Activated CD8-positive, alpha-beta memory T cell treated with anti-CD3 and anti-CD28 coated beads, Interleukin-2, amount 50 U/mL, for 48 hours (primary cell): ENCODE measurements at regions not wholly inside any gene's neighbourhood (a gene's known extent, or its start where the extent isn't known, plus 50 kb on each side); places are given as distances from the start of the nearest gene placed in this dataset.

Experiments used
- DNase-seq: peaks from one replicate; pipeline ENCODE4 v3.0.0-alpha.2; 2020

DNA sequence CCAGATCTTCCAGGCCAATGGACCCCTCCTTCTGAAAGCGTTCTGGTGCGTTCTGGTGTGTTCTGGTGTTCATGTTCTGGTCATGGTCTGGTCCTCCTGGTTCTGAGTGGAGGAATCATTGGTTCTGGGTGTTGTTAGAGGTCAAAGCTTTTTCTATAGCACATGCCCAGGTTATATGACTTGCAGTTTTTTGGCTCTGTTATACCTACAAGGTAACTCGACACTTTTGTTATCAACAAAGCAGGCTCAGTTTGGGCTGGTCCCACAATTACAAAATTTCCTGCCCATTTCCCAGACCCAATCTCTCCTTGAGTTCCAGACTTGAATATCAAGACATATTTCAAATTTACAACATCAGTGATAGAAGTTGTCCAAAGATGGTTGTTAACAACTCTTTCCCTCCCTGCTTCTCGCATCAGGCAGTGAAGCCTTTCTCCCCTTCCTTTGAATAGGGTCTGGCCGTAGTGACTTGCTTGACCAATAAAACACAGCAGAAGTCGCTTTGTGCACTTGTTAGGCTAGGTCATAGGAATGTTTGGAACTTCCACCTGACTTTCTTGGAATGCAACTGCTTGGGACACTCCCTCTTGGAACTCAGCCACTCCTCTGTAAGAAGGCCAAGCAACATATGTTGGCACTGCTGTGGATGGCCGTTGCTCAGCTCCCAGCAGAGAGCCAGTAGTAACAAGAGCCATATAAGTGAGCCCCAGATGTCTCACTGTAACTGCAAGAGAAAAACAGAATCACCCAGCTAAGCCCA lies 83.1 kb upstream of the STEAP1B start:
- DNase-seq, result no peak

DNA sequence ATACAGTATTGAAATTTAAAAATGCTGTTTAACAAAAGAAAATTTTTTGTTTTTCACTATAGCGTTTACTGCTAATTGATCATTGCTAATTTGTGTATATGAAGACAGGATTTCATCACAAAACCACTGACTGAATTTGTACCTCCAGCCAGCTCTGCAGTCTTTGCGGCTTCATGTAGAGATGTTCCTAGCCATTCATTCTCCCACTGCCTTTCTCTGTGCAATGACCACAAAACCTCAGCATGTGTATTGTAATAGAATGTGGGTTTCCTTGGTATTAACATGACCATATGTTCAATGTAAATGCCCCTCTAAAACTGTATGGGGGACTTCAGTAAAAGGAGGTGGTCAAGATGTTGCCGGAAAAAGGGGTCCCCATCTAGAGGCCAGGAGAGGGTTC lies 81.1 kb upstream of the STEAP1B start:
- no peak for DNase-seq

DNA sequence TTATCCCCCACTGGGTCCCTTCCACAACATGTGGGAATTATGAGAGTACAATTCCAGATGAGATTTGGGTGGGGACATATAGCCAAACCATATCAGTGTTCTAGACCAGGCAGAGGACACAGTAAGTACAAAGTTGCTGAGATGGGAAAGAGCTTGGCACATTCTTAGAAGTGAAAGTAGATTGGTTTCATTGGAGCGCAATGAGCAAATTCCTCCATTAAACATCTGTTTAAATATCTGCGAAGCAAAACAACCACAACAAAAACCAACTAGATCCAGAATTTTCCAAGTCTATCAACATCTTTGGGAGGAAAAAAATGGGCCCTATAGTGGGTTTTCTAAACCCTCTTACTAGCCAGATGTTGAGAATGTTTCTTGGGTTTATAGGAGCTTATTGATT lies 80.0 kb upstream of the STEAP1B start:
- DNase-seq, result no peak

DNA sequence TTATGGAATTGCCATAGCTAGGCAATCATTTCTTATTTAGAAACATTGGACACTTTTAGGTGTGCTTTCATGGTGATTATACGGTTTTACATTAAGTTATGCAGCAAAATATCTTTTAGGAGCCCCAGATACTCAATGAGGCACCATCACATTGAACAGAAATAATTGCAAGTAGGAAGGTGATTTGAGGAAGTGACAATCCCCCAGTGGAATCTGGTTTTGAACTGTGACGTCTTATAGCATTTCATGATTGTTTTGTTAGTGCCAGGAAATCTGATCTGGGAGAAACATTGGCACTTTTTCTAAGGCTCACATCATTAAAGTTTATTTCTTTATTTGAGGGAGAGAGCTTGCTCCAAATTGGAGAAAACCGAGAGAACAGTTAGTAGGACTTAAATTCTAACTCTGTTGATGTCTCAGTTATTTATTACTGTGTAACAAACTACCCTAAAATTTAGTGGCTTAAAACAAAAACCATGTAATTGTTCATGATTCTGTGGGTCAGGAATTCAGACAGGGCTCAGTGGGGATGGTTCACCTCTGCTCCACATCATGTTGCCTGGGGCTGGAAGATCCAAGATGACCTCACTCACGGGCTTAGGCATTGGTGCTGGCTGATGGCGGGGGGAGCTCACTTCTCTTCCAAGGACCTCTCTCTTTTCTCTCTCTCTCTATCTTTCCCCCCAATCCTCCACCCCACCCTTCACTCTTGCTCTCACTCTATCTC lies 78.2 kb upstream of the STEAP1B start:
- no peak for DNase-seq

DNA sequence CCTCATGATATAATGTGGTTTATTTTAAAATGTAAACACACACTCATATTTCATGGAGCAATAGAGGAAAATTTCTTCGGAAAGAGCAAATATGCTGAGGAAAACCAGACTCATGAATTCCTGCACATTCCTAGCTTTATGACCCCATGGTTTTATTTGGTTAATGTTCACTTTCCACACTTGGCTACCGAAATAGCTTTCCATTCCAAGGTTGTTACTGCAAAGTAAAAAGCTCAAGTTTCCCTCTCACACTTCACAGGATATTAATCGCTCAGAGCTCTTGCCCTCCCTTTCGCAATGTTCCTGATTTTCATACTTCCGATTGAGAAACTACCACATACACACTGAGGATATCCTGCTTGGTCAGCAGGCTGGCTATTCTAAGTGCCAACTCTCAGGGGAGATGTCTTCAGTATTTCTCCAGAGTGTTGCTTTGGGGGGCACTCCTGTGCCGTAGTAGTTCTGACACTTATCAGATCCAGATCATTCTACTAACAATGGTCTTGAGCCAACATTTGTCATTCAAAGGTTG lies 77.5 kb upstream of the STEAP1B start:
- no peak for DNase-seq

DNA sequence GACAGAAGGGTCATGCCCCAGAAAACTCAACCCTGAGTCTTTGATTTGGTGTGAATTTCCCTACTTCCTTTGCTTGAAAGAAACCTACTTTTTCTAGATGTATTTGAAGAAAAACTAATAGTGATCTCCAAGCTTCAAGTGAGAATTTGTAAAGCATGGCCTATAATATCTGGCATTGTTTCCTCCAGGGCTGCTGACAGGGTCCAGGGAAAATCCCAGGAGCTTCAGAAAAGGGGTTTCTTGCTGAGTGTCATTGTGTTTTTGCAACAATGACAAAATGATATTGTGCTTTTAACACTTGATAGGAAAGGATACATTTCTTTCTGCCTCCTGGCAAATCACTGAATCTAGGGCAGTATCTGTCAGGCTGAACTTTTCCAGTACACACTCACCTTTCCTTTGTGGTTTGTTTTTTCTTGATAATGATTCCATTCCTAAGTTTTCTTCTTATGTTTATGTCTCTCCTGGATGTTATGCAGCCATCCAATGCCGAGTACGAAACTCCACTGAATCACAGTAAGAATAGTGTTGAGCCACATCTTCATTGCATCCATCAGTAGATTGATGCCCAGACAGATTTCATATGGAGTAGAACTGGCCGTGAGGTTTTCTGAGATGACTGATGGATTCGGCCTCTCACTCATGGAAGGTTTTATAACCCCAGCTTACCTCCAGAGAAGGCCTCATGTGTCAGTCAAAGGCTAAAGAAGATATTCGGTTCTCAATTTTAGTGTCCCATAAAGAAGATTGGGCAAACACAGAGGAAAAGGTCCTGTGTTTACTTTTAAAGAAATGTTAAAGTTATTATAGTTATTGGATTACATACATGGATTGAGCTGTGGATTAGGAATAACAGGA lies 76.9 kb upstream of the STEAP1B start:
- DNase-seq, result no peak

DNA sequence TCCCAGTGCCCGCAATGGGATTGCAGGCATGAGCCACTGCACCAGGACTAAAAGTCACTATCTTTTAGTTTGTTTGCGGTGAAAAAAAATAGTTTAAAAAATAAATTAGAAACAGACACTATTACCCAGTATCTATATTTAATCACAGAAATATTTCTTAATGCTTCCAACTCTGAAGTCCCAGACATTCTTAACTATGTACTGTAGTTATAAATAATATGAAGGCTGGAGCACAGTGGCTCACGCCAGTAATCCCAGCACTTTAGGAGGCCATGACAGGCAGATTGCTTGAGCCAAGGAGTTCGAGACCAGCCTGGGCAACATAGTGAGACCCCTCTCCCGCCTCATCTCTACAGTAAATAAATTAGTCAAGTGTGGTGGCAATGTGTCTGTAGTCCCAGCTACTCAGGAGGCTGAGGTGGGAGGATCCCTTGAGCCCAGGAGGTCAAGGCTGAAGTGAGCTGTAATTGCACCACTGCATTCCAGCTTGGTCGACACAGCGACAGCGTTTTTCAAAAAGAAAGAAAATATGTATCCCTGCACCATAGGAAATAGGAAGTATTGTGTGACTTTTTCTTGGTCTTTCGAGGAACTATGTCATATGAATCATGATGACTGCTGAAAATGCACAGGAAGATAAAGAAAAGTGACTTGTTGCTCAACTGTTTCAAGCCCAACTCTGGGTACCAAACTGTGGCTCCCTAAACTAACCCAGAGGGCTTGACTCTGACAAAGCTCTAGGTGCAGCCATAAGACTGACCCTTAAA lies 74.9 kb upstream of the STEAP1B start:
- no peak for DNase-seq

DNA sequence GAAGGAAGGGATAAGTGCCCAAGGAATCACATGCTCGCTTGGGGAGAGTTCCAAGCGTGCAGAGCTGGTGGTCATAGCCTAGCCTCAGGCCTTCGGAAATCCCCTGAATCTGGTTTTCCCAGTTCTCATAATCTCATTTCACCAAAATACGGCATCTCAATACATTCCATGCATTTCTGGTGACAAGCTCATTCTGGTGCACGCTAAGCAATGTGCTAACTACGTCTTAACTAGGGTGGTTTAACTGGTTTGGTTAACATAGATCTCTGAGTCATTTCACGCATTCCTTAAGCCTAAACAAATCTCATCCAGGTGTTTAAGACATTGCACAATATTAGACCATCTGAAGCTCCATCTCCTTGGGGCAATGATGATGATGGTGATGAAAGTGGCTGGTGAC lies 72.9 kb upstream of the STEAP1B start:
- no peak for DNase-seq

DNA sequence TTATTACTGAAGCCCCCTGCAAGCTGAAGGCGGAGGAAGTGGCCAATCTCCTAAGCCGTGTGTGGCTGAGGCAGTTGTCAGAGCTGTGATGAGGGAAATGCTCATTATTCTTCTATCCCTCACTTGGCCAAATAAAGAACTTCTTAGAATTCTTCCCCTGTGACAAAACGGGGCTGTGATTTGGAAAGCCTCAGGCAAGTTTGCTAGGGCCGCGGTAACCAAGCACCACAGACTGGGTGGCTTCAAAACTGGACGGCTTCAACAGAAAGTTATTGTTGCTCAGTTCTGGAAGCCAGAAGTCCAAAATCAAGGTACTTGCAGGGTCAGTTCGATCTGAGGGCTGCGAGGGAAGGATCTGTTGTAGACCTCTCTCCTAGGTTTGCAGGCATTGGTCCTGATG lies 72.3 kb upstream of the STEAP1B start:
- no peak for DNase-seq

DNA sequence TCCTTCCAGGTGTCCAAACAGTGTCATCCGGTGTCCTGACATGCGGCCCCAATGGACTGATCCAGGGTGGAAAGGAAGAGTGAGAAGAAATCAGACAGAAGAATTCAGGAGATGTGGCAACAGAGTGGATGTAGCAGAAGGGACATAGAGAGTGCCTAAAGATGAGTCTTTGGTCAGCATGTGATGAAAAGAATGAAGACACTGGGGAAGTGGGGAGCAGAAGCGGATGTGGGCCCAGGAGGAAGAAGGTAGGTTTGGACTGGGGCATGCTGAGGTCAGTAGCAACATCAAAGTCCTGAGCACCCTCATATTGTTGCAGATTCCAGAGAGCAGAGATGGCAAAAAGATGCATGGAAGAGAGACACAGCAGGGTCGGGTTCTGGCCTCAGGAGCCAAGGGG lies 71.8 kb upstream of the STEAP1B start:
- DNase-seq, result no peak

DNA sequence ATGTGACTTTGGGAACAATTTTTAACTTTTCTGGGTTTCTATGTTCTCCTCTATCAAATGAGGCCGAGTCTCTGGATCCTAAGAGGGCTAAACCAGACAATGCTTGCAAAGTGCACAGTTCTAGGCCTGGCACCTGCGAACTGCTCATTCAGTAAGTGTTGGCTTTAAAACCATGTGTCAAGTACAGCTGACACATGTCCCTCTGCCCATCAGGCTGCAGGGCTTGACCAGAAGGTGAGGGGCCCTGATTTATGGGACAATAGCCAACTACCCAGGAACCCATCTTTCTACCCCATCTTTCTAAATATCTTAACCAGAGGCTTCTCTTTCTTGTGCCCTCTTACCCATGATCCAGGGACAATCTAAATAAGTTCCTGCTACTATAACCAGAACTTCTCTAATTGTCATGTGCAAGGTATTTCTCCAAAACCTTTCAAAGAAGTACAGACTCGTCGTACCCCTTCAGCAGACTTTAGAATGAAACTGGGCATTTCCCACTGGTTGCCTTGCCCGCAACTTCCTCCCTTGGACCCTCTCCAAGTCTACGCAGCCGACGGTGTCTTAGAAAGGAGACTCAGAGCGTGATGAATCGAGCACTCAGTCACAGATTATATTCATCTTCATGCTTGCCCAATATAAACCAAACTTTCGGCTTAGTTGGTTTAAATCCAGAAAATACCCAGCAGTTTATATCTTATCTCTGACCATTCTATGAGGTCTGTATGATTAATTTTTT lies 69.8 kb upstream of the STEAP1B start:
- no peak for DNase-seq

DNA sequence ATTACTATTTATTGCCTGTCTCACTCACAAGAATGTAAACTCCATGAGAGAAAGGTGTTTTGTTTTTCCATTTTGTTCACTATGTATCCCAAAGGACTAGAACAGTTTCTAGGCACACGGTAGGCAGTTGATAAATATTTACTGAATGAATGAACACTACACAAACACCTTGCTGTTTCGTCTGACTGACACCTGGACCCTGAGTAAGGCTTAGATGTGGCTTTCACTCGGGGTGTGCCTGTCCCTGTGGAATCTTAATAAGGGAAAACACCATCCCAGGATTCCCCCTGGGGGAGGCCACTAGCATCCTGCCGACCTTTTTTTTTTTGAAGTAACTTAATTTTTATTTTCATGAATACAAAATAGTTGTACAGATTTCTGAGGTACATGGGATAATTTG lies 66.6 kb upstream of the STEAP1B start:
- no peak for DNase-seq

DNA sequence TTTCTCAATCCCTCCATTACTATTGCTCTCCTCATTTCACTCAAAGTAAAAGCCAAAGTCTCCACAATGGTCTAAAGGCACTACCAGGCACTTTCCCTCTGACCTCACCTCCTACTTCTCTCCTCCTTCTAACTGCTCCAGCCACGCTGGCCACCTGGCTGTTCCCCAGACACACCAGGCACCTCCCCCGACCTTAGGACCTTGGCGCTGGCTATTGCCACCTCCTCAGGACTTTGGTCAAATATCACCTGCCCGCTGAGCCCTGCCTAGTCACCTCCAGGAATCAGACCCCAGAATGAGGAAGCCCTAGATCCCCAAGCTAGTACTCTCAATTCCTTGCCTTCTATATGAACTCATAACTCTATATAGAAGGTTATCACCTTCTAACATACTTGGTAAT lies 66.2 kb upstream of the STEAP1B start:
- DNase-seq, result no peak

DNA sequence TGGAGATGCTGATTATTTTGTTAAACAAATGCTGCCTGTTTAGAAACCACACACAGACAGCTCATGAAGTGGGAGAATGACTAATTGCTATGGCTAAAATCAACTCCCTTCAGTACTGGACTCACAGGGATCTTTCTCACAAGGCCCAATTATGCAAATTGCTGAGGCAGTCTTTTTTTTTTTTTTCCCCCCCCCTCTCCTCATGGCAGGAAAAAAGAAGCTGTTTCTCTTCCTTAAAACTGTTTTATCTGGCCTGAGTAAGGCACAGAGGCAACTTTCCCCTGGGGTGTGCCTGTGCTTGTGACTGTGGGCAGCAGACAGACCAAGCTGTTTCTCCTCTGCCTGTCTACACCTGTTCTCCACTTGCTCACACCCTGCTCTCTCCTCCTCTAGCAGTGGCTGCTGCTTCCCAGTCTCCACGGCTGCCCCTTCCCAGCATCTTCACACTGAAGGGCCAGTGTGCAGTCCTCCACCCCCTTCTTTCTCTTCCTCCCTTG lies 65.4 kb upstream of the STEAP1B start:
- DNase-seq, result no peak

DNA sequence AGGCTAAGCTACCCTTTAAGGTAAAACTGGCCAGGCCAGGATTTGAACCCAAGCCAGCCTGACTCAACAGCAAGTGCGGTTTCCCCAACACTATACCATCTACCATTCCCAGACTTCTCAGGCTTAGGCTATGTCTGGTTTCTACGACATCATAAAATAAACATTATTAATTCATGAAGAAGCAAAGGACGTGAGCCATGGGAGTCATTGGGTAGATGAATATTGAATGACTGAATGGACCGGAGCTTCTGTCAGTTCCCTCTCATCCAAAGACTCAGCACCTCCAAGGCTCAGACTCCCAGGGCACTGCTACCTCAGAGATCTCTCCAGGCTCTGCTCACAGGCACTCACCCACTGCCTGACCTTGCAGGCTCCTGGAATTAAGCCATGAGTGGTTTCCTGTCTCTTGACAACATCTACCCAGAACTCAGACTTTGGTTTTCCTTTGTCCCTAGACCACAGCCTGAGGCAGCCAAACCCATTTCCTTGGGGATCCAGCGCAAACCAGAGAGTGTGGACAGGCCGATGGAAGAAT lies 64.6 kb upstream of the STEAP1B start:
- DNase-seq, result no peak

DNA sequence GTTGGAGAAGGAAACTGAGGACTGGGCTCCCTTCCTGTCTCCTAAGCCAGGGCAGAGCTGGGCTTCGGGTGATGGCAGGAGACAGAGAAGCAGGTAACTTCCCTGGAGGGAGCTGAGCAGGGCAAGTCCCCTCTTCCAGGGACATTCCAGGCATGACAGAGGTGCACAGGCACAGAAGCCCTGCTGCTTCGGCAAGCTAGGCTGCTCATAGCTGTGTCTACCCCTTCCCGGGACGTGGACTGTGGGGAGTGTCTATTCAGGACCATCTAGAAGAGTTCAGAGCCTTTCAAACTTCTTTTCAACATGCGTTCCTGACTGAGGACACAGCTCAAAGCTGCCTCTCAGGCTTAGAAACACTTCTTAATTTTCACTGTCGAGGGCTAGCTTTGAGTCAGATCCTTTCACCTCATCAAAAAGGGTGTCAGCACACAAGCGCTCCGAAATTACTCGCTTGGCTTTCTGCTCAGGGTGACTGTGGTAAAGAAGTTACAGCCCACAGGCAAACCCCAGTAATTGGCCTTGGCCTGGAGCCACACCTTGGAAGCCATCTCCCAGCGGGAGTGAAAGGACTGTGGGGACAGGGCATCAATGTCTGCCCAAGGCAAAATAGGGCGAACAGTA lies 63.7 kb upstream of the STEAP1B start:
- no peak for DNase-seq

DNA sequence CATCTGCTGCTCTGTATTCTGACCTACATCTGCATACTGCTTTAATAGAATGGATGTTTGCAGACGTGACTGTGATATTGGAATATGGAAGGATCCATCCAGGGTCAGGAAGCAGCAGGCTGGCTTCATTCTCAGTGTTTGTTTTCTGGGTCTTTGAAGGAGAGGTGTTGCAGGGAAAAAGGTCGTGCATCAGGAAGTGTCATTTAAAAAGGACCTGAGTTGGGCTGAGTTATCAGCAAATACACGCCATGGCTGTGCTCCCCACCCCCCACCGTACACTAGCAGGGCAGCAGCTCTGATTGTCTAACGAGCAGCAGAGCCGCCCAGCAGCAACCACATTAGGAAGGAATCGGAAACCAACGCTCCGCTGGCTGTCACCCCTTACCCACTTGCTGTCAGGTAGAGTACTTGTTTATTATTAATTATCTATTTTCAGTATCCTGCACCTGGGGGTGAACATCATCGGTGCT lies 63.1 kb upstream of the STEAP1B start:
- DNase-seq, result no peak

DNA sequence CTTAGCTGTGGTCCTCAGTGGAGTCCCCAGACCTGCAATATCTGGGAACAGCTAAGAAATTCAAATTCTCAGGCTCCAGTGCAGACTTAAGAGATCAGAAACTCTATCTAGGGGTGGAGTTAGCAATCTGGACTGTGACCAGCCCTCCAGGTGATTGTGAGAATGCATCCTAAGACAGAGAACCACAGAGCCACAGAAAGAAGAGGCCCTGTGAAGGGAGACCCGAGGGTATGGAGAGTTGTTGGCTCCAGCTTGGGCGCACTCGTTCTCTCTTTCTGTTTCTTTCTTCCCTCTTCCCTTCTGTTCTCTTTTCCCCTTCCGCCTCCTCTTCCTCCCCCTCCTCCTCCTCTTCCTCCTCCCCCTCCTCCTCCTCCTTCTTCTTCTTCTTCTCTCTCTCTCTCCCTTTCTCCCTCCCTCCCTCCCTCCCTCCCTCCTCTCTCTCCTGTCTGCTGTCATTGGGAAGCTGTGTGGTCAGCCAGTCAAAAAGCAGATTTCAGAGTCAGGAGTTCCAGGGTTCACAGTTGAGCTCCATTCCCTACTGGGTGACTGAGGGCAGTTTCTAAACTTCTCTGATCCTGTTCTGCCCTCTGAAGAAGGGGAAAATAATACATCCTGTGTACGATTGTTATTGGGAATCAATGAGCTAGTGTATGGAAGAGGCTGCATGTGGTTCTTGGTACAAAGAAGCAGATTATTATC lies 62.1 kb upstream of the STEAP1B start:
- DNase-seq, result no peak

DNA sequence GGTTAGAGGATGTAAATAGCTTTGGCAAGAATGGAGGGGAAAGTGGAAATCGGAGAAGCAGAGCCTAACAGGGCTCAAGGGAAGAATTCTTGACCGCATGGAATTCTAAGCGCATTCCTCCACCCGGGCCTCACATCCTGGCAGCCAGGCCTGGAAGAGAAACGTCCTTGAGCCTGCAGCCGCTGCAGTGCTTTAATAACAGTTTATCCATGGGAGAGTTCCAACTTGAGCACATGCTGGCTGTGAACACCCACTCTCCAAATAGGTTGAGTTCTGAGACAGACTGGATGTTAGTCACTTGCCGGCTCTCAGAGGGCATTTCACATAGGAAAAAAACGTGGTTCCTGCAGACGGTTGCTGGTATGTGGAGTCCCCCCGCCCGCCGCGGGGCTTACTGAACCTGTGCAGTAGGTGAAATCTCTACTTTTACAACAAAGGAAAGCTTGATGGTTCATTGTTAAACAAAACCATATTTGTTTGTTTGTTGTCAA lies 61.4 kb upstream of the STEAP1B start:
- no peak for DNase-seq
